ENCODE measurements at regions not wholly inside any gene's neighbourhood (a gene's known extent, or its start where the extent isn't known, plus 50 kb on each side); places are given as distances from the start of the nearest gene placed in this dataset.

DNA sequence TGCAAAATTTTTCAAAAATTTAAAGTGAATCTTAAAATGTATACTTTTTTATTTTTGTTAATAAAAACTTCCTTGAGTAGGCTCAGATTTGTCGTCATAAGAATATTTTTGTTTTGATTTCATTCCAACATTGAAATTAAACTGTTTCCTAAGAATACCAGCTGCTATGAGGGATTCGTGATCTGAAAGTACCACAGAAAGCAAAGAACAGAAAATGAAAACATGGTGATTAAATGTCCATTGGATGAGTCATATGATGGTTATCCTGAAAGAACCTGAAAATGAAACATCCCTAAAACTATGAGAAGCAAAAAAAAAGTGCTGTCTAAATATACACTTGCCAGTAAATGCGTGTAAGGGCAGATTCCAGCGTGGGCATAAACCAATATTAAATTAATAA, 143.8 kb downstream of the GMNC start:
- TF ChIP-seq, protein P1, sequence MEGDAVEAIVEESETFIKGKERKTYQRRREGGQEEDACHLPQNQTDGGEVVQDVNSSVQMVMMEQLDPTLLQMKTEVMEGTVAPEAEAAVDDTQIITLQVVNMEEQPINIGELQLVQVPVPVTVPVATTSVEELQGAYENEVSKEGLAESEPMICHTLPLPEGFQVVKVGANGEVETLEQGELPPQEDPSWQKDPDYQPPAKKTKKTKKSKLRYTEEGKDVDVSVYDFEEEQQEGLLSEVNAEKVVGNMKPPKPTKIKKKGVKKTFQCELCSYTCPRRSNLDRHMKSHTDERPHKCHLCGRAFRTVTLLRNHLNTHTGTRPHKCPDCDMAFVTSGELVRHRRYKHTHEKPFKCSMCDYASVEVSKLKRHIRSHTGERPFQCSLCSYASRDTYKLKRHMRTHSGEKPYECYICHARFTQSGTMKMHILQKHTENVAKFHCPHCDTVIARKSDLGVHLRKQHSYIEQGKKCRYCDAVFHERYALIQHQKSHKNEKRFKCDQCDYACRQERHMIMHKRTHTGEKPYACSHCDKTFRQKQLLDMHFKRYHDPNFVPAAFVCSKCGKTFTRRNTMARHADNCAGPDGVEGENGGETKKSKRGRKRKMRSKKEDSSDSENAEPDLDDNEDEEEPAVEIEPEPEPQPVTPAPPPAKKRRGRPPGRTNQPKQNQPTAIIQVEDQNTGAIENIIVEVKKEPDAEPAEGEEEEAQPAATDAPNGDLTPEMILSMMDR (conservative IDR thresholded peaks at IDR 0.05; ENCODE audit: low read depth, low read length) = no peak
- Histone ChIP-seq H3K4me1 (ENCODE audit: low read depth, poor library complexity, severe bottlenecking) (peaks cover 5% of the 10 kb centered on the region), H4K20me1 (ENCODE audit: insufficient read depth) (no peaks in the 10 kb centered on the region), H3K79me2 (ENCODE audit: insufficient read depth, low read depth) (no peaks in the 10 kb centered on the region), H3K27ac (no peak overlapping the region), H3K9ac (no peak overlapping the region), H2AFZ (ENCODE audit: low read depth) (0 out of 2 replicates have a peak overlapping the region, but pooled peaks have one; percentile 12), H3K36me3 (ENCODE audit: insufficient read depth) (no peaks in the 10 kb centered on the region), H3K27me3 (ENCODE audit: insufficient read depth, low read depth) (no peaks in the 10 kb centered on the region), H3K4me3 (IDR thresholded peaks at IDR 0.05; ENCODE audit: insufficient read depth, low read depth, low read length) (no peak overlapping the region), H3K4me2 (no peak overlapping the region)

DNA sequence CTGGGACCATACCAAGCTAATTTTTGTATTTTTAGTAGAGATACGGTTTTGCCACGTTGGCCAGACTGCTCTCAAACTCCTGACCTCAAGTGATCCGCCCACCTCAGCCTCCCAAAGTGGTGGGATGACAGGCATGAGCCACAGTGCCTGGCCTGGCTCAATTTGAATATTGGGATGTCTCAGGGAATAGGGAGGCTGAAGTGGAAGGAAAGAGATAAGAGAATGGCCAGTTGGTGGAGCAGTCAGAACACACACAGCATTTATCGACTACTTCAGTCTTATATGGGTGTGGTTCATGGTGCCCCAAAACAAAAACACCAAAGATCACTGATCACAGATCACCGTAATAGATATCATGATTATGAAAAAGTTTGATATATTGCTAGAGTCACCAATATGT, 144.4 kb downstream of the GMNC start:
- Histone ChIP-seq H3K36me3 (ENCODE audit: insufficient read depth) (no peaks in the 10 kb centered on the region), H2AFZ (ENCODE audit: low read depth) (no peak overlapping the region), H3K27me3 (ENCODE audit: insufficient read depth, low read depth) (no peaks in the 10 kb centered on the region), H3K27ac (no peak overlapping the region), H3K4me1 (ENCODE audit: low read depth, poor library complexity, severe bottlenecking) (peaks cover 5% of the 10 kb centered on the region), H3K79me2 (ENCODE audit: insufficient read depth, low read depth) (no peaks in the 10 kb centered on the region), H3K4me3 (IDR thresholded peaks at IDR 0.05; ENCODE audit: insufficient read depth, low read depth, low read length) (no peak overlapping the region), H3K9ac (no peak overlapping the region), H3K4me2 (no peak overlapping the region), H4K20me1 (ENCODE audit: insufficient read depth) (no peaks in the 10 kb centered on the region)
- TF ChIP-seq, protein P1 (conservative IDR thresholded peaks at IDR 0.05; ENCODE audit: low read depth, low read length) = no peak

- H2AFZ ChIP-seq (ENCODE audit: low read depth) = no peak overlapping the region
- no peak overlapping the region for H3K4me2 ChIP-seq
- no peak overlapping the region for H3K27ac ChIP-seq
- no peaks in the 10 kb centered on the region for H3K79me2 ChIP-seq (ENCODE audit: insufficient read depth, low read depth)
- no peaks in the 10 kb centered on the region for H3K27me3 ChIP-seq (ENCODE audit: insufficient read depth, low read depth)
- no peaks in the 10 kb centered on the region for H4K20me1 ChIP-seq (ENCODE audit: insufficient read depth)
- H3K36me3 ChIP-seq (ENCODE audit: insufficient read depth) = no peaks in the 10 kb centered on the region
- H3K4me3 ChIP-seq (IDR thresholded peaks at IDR 0.05; ENCODE audit: insufficient read depth, low read depth, low read length) = no peak overlapping the region
- H3K9ac ChIP-seq = no peak overlapping the region
- TF ChIP-seq, protein P1 (conservative IDR thresholded peaks at IDR 0.05; ENCODE audit: low read depth, low read length) = no peak
- peaks cover 5% of the 10 kb centered on the region for H3K4me1 ChIP-seq (ENCODE audit: low read depth, poor library complexity, severe bottlenecking)
Observed at GRCh38 chr3:190716961-190717360, 145.5 kb downstream of the GMNC start.

GRCh38 chr3:190716211-190716610, 146.3 kb downstream of the GMNC start:
- TF ChIP-seq, protein P1 (conservative IDR thresholded peaks at IDR 0.05; ENCODE audit: low read depth, low read length) = no peak
- no peaks in the 10 kb centered on the region for H3K27me3 ChIP-seq (ENCODE audit: insufficient read depth, low read depth)
- no peaks in the 10 kb centered on the region for H3K36me3 ChIP-seq (ENCODE audit: insufficient read depth)
- H2AFZ ChIP-seq (ENCODE audit: low read depth) = no peak overlapping the region
- no peaks in the 10 kb centered on the region for H4K20me1 ChIP-seq (ENCODE audit: insufficient read depth)
- H3K4me2 ChIP-seq = no peak overlapping the region
- no peak overlapping the region for H3K27ac ChIP-seq
- no peaks in the 10 kb centered on the region for H3K79me2 ChIP-seq (ENCODE audit: insufficient read depth, low read depth)
- no peak overlapping the region for H3K4me3 ChIP-seq (IDR thresholded peaks at IDR 0.05; ENCODE audit: insufficient read depth, low read depth, low read length)
- H3K9ac ChIP-seq = no peak overlapping the region
- peaks cover 5% of the 10 kb centered on the region for H3K4me1 ChIP-seq (ENCODE audit: low read depth, poor library complexity, severe bottlenecking)
